CD4-positive, alpha-beta T cell (primary cell): ENCODE measurements at regions not wholly inside any gene's neighbourhood (a gene's known extent, or its start where the extent isn't known, plus 50 kb on each side); places are given as distances from the start of the nearest gene placed in this dataset.

Experiments
- ATAC-seq: fragments of 200-7000 bp; cut with Tn5 transposase; one replicate; pipeline ENCODE4 v1.10.0; 2022; ENCODE audit warnings: mild to moderate bottlenecking; ENCODE audit not compliant: poor library complexity
- CTCF ChIA-PET: fragments of 350-600 bp; sonication (Branson Sonifier 250); formaldehyde crosslinking; loops from one replicate; lab custom pipeline; 2021; ENCODE audit warnings: antibody characterized with exemption, inconsistent platforms; lab: Charles Lee
- POLR2A ChIA-PET: fragments of 350-600 bp; sonication (Branson Sonifier 250); formaldehyde crosslinking; loops from one replicate; lab custom pipeline; 2021; ENCODE audit warnings: antibody characterized with exemption, inconsistent platforms; lab: Charles Lee
- DNase-seq, 14 experiments: peaks; one replicate each; pipeline ENCODE4 v3.0.0-alpha.2; 2013 to 2020; ENCODE audit warnings: mixed read lengths in 2 of 14
- H3K27ac ChIP-seq, 2 donors: one replicate each; pipeline versions ENCODE4 v1.5.1 to v1.7.0; 2013; ENCODE audit warnings: low read length in 2 of 2, low read depth in 1 of 2, mild to moderate bottlenecking in 1 of 2
- H3K27me3 ChIP-seq, 2 experiments: 1 replicate in 1 of 2; 2 replicates in 1 of 2; pipeline versions ENCODE4 v1.6.1 to v1.7.0; 2013; ENCODE audit warnings: low read length in 2 of 2, control low read depth in 1 of 2, mild to moderate bottlenecking in 1 of 2, moderate library complexity in 1 of 2; ENCODE audit not compliant: insufficient read depth in 2 of 2, control insufficient read depth in 1 of 2
- H3K36me3 ChIP-seq: one replicate; pipeline ENCODE4 v1.6.1; 2013; ENCODE audit warnings: low read length, control low read depth; ENCODE audit not compliant: insufficient read depth
- H3K4me1 ChIP-seq: one replicate; pipeline ENCODE4 v1.6.1; 2013; ENCODE audit warnings: low read length, control low read depth; ENCODE audit not compliant: insufficient read depth
- H3K4me3 ChIP-seq: one replicate; pipeline ENCODE4 v1.5.1; 2013; ENCODE audit warnings: mild to moderate bottlenecking, low read length, moderate library complexity
- H3K9me3 ChIP-seq, 2 experiments: 1 replicate in 1 of 2; 2 replicates in 1 of 2; pipeline versions ENCODE4 v1.6.1 to v1.7.0; 2013; ENCODE audit warnings: low read length in 2 of 2, mild to moderate bottlenecking in 2 of 2, control low read depth in 1 of 2, moderate library complexity in 1 of 2; ENCODE audit not compliant: control insufficient read depth in 1 of 2, insufficient read depth in 1 of 2
- H3K27ac Mint-ChIP-seq: one replicate; pipeline ENCODE4 v1.8.0; 2020; ENCODE audit warnings: mixed read lengths
- H3K27me3 Mint-ChIP-seq: one replicate; pipeline ENCODE4 v1.8.0; 2021; ENCODE audit warnings: mixed read lengths
- H3K36me3 Mint-ChIP-seq: one replicate; pipeline ENCODE4 v1.8.0; 2021; ENCODE audit warnings: low read depth, mixed read lengths
- H3K4me1 Mint-ChIP-seq: one replicate; pipeline ENCODE4 v1.8.0; 2021; ENCODE audit warnings: low read depth, mixed read lengths
- H3K4me3 Mint-ChIP-seq: one replicate; pipeline ENCODE4 v1.8.0; 2020; ENCODE audit warnings: mild to moderate bottlenecking, mixed read lengths
- H3K9me3 Mint-ChIP-seq: one replicate; pipeline ENCODE4 v1.8.0; 2020; ENCODE audit warnings: mixed read lengths
- intact Hi-C, 2 experiments: fragments of 100-400 bp; cut with DNase I in 1 of 2; cut with micrococcal nuclease in 1 of 2; formaldehyde crosslinking; loops; one replicate each; pipeline versions ENCODE4 v1.15.1 to v1.9.0; 2023 to 2025; cut with DNase I, micrococcal nuclease
- TF ChIP-seq, protein P1 (sequence below): fragments of 200-600 bp; IDR thresholded peaks from one replicate; pipeline ENCODE4 v1.8.0; 2022; ENCODE audit warnings: antibody characterized with exemption, mild to moderate bottlenecking

DNA sequence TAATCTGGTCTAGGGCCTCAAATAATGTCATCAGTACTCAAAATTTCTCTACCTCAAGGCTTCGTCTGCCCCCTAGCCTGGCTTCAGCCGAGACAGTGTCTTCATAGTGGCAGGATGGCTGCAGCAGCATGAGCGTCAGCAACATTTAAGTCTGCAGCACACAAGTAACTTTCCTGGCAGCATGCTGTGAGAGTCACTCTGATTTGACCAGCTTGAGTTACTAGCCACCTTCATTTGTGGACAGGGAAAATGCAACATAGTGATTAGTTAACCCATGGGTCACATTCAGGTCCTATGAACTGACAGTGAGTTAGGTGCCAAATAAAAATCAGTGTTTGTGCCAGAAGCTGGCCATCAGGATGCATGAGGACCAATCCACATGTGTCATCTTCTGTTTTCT, 209.9 kb upstream of the SLC35B3 start:
- no peak overlapping the region for H3K4me3 ChIP-seq
- H3K4me1 ChIP-seq: no peaks in the 10 kb centered on the region
- H3K27me3 ChIP-seq: no peaks in the 10 kb centered on the region
- Mint-ChIP-seq H3K27ac (no peak overlapping the region), H3K36me3 (no peaks in the 10 kb centered on the region), H3K9me3 (peaks cover 21% of the 10 kb centered on the region), H3K27me3 (no peaks in the 10 kb centered on the region), H3K4me1 (no peaks in the 10 kb centered on the region), H3K4me3 (no peak overlapping the region)
- TF ChIP-seq, protein P1, sequence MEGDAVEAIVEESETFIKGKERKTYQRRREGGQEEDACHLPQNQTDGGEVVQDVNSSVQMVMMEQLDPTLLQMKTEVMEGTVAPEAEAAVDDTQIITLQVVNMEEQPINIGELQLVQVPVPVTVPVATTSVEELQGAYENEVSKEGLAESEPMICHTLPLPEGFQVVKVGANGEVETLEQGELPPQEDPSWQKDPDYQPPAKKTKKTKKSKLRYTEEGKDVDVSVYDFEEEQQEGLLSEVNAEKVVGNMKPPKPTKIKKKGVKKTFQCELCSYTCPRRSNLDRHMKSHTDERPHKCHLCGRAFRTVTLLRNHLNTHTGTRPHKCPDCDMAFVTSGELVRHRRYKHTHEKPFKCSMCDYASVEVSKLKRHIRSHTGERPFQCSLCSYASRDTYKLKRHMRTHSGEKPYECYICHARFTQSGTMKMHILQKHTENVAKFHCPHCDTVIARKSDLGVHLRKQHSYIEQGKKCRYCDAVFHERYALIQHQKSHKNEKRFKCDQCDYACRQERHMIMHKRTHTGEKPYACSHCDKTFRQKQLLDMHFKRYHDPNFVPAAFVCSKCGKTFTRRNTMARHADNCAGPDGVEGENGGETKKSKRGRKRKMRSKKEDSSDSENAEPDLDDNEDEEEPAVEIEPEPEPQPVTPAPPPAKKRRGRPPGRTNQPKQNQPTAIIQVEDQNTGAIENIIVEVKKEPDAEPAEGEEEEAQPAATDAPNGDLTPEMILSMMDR: no peak
- ChIA-PET POLR2A (no interaction called here), CTCF (no interaction called here)
- ATAC-seq (no peak), DNase-seq (no peak)
- peaks cover 5 to 8% of the 10 kb centered on the region in 2 experiments for H3K9me3 ChIP-seq
- intact Hi-C loops: no loop called here
- H3K36me3 ChIP-seq: no peaks in the 10 kb centered on the region
- H3K27ac ChIP-seq: no peak overlapping the region

DNA sequence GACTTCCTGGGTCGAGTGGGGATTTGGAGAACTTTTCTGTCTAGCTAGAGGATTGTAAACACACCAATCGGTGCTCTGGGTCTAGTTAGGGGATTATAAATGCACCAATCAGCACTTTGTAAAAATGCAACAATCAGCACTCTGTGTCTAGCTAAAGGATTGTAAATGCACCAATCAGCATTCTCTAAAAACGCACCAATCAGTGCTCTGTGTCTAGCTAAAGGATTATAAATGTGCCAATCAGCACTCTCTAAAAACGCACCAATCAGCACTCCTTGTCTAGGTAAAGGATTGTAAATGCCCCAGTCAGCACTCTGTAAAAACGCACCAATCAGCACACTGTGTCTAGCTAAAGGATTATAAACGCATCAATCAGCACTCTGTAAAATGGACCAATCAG, 209.0 kb upstream of the SLC35B3 start:
- Mint-ChIP-seq H3K4me1 (no peaks in the 10 kb centered on the region), H3K4me3 (no peak overlapping the region), H3K9me3 (peaks cover 27% of the 10 kb centered on the region), H3K27ac (no peak overlapping the region), H3K27me3 (no peaks in the 10 kb centered on the region), H3K36me3 (no peaks in the 10 kb centered on the region)
- H3K27me3 ChIP-seq: no peaks in the 10 kb centered on the region
- no peak overlapping the region for H3K27ac ChIP-seq
- ChIA-PET POLR2A (no interaction called here), CTCF (no interaction called here)
- no peaks in the 10 kb centered on the region for H3K36me3 ChIP-seq
- intact Hi-C loops: no loop called here
- no peak for DNase-seq
- H3K9me3 ChIP-seq: peaks cover 5 to 7% of the 10 kb centered on the region in 2 experiments
- no peaks in the 10 kb centered on the region for H3K4me1 ChIP-seq
- ATAC-seq: no peak
- no peak overlapping the region for H3K4me3 ChIP-seq
- TF ChIP-seq, protein P1: no peak

DNA sequence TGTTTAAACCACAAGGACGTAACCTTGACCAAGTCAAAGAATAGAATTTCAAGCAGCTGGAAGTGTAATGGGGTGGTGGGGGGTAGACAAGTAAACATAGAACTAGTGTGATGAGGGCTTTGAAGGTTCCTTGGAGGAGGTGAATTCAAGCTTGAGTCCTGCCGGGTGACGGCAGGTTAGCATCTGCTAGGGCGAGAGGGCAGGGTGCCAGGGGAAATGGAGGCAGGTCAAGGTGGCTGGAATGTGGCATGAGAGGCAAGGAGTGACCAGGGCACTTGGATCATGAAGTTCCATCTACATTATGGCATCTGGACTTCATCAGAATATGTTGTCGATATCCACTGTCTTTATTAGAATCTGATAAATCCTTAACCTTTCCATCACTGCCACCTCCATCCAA, 207.5 kb upstream of the SLC35B3 start:
- Mint-ChIP-seq H3K27ac (no peak overlapping the region), H3K9me3 (peaks cover 23% of the 10 kb centered on the region), H3K4me3 (no peak overlapping the region), H3K27me3 (no peaks in the 10 kb centered on the region), H3K36me3 (no peaks in the 10 kb centered on the region), H3K4me1 (no peaks in the 10 kb centered on the region)
- H3K27me3 ChIP-seq: no peaks in the 10 kb centered on the region
- no peaks in the 10 kb centered on the region for H3K36me3 ChIP-seq
- CTCF ChIA-PET: no interaction called here
- POLR2A ChIA-PET: no interaction called here
- no peak for DNase-seq
- ATAC-seq: no peak
- H3K4me3 ChIP-seq: no peak overlapping the region
- H3K9me3 ChIP-seq: peaks cover 3 to 7% of the 10 kb centered on the region in 2 experiments
- no peak overlapping the region for H3K27ac ChIP-seq
- no peaks in the 10 kb centered on the region for H3K4me1 ChIP-seq
- intact Hi-C loops: no loop called here
- TF ChIP-seq, protein P1: no peak
